Neural crest cell (in vitro differentiated cells): ENCODE measurements at regions not wholly inside any gene's neighbourhood (a gene's known extent, or its start where the extent isn't known, plus 50 kb on each side); places are given as distances from the start of the nearest gene placed in this dataset.

Experiments used
- DNase-seq: peaks from one replicate; pipeline ENCODE4 v3.0.0; 2021; ENCODE audit warnings: low read depth, mixed read lengths, low spot score
- H3K27ac Mint-ChIP-seq: one replicate; pipeline ENCODE4 v1.8.0; 2021; ENCODE audit warnings: mild to moderate bottlenecking, mixed read lengths; ENCODE audit not compliant: unreplicated experiment
- H3K27me3 Mint-ChIP-seq: 2 replicates; pipeline ENCODE4 v1.8.0; 2021; ENCODE audit warnings: low read depth, mild to moderate bottlenecking, mixed read lengths
- H3K36me3 Mint-ChIP-seq: 2 replicates; pipeline ENCODE4 v1.8.0; 2021; ENCODE audit warnings: low read depth, mild to moderate bottlenecking, mixed read lengths
- H3K4me1 Mint-ChIP-seq: 2 replicates; pipeline ENCODE4 v1.8.0; 2021; ENCODE audit warnings: mixed read lengths
- H3K4me3 Mint-ChIP-seq: one replicate; pipeline ENCODE4 v1.8.0; 2021; ENCODE audit warnings: mild to moderate bottlenecking, mixed read lengths
- H3K9me3 Mint-ChIP-seq: 2 replicates; pipeline ENCODE4 v1.8.0; 2021; ENCODE audit warnings: mixed read lengths
- TF ChIP-seq, protein P1 (sequence below): fragments of 200-600 bp; sonication (generic); conservative IDR thresholded peaks from 2 replicates; pipeline ENCODE4 v1.5.0; 2021; ENCODE audit warnings: antibody characterized with exemption, mild to moderate bottlenecking

GRCh38 chr16:85480727-85481101, 132.4 kb upstream of the GSE1 start:
- H3K4me1 Mint-ChIP-seq, result no peaks in the 10 kb centered on the region
- H3K27me3 Mint-ChIP-seq, result peaks cover 9% of the 10 kb centered on the region
- no peak overlapping the region for H3K27ac Mint-ChIP-seq
- no peak for DNase-seq
- H3K4me3 Mint-ChIP-seq, result no peak overlapping the region
- no peaks in the 10 kb centered on the region for H3K36me3 Mint-ChIP-seq
- TF ChIP-seq, protein P1, sequence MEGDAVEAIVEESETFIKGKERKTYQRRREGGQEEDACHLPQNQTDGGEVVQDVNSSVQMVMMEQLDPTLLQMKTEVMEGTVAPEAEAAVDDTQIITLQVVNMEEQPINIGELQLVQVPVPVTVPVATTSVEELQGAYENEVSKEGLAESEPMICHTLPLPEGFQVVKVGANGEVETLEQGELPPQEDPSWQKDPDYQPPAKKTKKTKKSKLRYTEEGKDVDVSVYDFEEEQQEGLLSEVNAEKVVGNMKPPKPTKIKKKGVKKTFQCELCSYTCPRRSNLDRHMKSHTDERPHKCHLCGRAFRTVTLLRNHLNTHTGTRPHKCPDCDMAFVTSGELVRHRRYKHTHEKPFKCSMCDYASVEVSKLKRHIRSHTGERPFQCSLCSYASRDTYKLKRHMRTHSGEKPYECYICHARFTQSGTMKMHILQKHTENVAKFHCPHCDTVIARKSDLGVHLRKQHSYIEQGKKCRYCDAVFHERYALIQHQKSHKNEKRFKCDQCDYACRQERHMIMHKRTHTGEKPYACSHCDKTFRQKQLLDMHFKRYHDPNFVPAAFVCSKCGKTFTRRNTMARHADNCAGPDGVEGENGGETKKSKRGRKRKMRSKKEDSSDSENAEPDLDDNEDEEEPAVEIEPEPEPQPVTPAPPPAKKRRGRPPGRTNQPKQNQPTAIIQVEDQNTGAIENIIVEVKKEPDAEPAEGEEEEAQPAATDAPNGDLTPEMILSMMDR, result no peak
- no peaks in the 10 kb centered on the region for H3K9me3 Mint-ChIP-seq

DNA sequence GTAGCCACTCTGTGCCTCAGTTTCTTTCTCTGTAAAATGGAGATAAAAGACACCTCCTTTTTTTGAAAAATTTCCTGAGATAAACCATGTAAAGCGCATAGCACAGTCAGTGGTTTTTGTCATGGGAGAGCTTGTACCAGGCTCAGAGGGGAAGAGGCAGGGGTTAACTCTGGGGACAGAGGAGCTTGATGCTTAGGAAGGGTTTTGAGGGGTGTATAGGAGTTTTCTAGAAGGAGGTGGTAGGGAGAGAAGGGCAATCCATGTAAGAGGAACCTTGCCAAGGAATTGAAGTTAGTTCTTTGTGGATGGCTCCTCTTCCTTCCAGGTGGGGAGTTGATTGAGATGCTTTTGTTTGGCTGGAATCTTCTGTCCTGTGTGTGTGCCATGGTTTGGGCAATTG, 131.9 kb upstream of the GSE1 start:
- H3K27me3 Mint-ChIP-seq, result peaks cover 9% of the 10 kb centered on the region
- no peaks in the 10 kb centered on the region for H3K36me3 Mint-ChIP-seq
- H3K27ac Mint-ChIP-seq, result no peak overlapping the region
- H3K9me3 Mint-ChIP-seq, result no peaks in the 10 kb centered on the region
- H3K4me1 Mint-ChIP-seq, result no peaks in the 10 kb centered on the region
- TF ChIP-seq, protein P1, result no peak
- no peak for DNase-seq
- no peak overlapping the region for H3K4me3 Mint-ChIP-seq

DNA sequence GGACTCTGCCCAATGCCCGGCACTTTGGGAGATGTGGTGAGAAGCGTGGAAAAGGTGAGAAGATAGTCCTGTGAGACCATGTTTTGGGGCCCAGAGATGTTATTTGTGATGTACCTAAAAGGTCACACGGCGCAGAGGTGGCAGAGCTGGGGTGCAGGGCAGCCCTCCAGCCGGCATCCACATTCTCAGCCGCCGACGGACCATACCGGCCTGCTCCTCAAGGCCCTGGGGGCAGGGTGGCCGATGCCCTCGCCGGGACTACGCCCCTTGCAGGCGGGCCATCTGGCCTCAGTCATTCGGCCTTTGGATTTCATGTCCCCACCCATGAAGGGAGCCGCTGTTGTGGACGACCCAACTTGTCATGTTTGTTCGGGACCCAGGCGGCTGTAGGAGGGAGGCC, 131.4 kb upstream of the GSE1 start:
- H3K9me3 Mint-ChIP-seq, result no peaks in the 10 kb centered on the region
- no peaks in the 10 kb centered on the region for H3K4me1 Mint-ChIP-seq
- no peak overlapping the region for H3K27ac Mint-ChIP-seq
- no peak overlapping the region for H3K4me3 Mint-ChIP-seq
- TF ChIP-seq, protein P1, result no peak
- peaks cover 9% of the 10 kb centered on the region for H3K27me3 Mint-ChIP-seq
- no peak for DNase-seq
- no peaks in the 10 kb centered on the region for H3K36me3 Mint-ChIP-seq

DNA sequence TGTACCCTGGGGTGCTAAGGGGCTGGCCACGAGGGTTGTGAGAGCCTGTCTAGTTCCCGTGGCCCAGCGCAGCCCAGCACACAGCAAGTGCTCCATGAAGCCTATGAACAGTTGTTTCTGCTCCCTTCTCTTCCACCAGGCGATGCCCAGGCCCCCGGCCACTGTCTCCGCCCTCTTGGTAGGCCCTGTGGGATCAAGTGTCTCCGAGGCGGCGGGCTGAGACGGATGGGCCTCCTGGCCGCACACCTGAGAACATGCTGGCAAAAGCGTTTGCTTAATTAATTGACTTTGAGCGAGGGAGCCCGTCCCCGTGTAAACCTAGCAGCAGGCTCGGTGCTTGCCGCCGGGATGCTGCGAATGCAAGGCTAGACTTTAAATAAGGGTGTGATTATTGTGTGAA, 129.7 kb upstream of the GSE1 start:
- Mint-ChIP-seq H3K27ac (no peak overlapping the region), H3K4me3 (no peak overlapping the region), H3K27me3 (peaks cover 9% of the 10 kb centered on the region), H3K36me3 (no peaks in the 10 kb centered on the region), H3K4me1 (no peaks in the 10 kb centered on the region), H3K9me3 (no peaks in the 10 kb centered on the region)
- TF ChIP-seq, protein P1, result no peak
- DNase-seq, result no peak

- no peaks in the 10 kb centered on the region for H3K36me3 Mint-ChIP-seq
- H3K27ac Mint-ChIP-seq, result no peak overlapping the region
- H3K27me3 Mint-ChIP-seq, result peaks cover 9% of the 10 kb centered on the region
- H3K4me1 Mint-ChIP-seq, result no peaks in the 10 kb centered on the region
- no peak for DNase-seq
- H3K9me3 Mint-ChIP-seq, result no peaks in the 10 kb centered on the region
- TF ChIP-seq, protein P1, result no peak
- no peak overlapping the region for H3K4me3 Mint-ChIP-seq
Observed at GRCh38 chr16:85484347-85485300, 128.5 kb upstream of the GSE1 start.
